GM18861 (cell line): ENCODE measurements at regions not wholly inside any gene's neighbourhood (a gene's known extent, or its start where the extent isn't known, plus 50 kb on each side); places are given as distances from the start of the nearest gene placed in this dataset.
"Not testable (repeated sequence)": the region's sequence is repeated elsewhere in the genome, so short reads cannot be mapped to it uniquely, and the experiment has no call there.

Source experiments
- ATAC-seq: cut with Tn5 transposase; IDR thresholded peaks from one replicate; pipeline ENCODE4 v1.9.1; 2021; ENCODE audit not compliant: unreplicated experiment

- ATAC-seq = not testable (repeated sequence)
Measured at GRCh38 chr17:20633268-20634059, 53.9 kb downstream of the CDRT15L2 start.

DNA sequence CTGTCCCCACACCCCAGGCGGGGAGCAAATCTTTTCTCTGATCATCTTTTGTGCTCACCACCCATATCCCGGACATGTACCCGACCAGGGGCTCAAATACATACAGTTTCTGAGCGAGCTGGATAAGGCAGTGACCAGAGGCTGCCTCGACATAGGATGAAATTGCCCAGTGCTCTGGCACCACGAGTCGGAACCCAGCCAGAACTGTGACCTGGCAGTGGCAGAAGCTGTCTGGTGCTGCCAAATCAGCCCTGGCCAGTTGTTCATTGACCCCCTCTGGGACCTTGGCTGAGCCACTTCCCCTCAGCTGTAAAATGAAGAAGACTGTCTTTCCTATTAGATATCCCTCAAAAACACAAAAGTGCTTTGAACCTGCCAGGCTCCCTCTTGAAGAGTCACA is 60.6 kb downstream of the CDRT15L2 start:
- ATAC-seq = not testable (repeated sequence)

GRCh38 chr17:20646661-20647272 is 67.2 kb downstream of the CDRT15L2 start:
- not testable (repeated sequence) for ATAC-seq

- ATAC-seq = peak; percentile 92
Measured at GRCh38 chr17:20649097-20649767, 69.7 kb downstream of the CDRT15L2 start.

DNA sequence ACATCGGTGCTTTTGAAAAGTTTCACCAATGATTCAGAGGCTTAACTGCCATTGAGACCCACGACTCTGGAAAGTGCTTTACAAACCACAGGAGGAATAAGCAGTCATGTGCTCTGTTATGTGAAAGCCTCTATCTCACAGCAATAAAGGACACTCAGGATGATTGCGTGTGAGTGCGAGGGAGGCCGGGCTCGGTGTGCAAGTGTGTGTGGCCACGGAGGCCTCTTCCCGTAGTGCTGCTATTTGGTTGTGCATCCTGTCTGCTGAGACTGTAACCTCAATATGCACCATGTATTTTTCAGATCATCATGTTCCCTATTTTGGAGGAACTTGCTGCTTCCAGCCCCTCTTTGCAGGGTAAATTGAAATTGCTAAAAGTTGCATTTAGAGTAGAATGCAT is 71.5 kb downstream of the CDRT15L2 start:
- not testable (repeated sequence) for ATAC-seq

DNA sequence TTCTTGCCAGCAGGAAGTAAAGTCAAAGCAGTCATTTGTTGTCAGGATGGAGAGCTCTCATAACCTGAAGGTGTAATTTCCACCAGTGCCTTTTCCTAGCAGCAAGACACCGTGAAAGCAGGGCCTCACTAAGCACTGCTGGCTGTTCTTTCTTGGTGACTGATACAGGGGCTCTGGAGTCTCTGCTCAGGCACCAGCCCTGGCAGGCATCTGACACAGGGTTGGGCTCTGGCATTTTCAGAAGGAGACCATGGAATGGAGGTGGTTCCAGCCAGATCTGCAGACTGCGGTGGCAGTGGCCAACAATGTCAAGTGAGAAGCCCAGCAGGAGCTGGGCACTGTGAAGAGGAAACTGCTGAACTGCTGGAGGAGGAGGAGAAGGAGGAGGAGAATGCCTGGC is 72.2 kb downstream of the CDRT15L2 start:
- not testable (repeated sequence) for ATAC-seq

DNA sequence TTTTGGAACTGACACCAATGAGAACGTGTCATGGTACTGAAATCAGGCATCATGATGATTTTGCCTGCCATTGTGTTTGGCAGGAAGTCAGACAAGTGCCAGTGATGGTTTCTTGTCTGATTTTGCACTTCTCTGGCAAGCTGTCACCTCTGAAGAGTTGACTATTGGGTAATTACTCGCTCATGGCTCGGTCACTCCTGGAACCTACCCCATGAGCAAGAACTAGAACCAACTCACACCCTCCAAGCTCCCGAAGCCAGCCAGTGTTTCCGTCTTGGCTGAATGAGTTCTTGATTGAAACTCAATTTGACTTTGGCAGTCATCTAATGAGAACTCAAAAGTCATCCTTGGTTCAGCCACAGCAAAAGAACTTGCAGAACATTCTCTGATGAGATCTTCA is 73.9 kb downstream of the CDRT15L2 start:
- ATAC-seq = not testable (repeated sequence)

GRCh38 chr17:20654114-20654513 is 74.6 kb downstream of the CDRT15L2 start:
- not testable (repeated sequence) for ATAC-seq

GRCh38 chr17:20654575-20654974 is 75.1 kb downstream of the CDRT15L2 start:
- ATAC-seq = not testable (repeated sequence)

GRCh38 chr17:20665103-20665955 is 85.8 kb downstream of the CDRT15L2 start:
- peak; percentile 43 for ATAC-seq

DNA sequence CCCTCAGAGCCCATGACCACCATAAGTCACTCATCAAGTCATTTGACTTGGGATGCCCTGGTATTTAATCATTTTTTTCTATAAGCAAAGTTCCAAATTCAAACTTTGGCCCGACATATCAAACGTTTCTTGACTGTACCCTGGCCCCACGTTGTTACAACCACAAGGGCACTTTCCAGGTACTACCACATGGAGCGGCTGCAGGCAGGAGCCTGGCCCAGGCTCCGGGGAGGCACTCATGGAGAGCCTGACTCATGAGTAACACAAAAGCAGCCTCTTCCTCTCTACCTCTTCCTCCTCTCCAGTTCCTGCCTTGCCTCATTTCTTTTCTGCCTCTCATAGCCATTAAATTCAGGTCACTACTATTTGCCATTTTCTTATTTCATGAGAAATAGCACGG is 87.2 kb downstream of the CDRT15L2 start:
- not testable (repeated sequence) for ATAC-seq

GRCh38 chr17:20667712-20668111 is 88.2 kb downstream of the CDRT15L2 start:
- not testable (repeated sequence) for ATAC-seq

GRCh38 chr17:20668316-20668715 is 88.8 kb downstream of the CDRT15L2 start:
- not testable (repeated sequence) for ATAC-seq

DNA sequence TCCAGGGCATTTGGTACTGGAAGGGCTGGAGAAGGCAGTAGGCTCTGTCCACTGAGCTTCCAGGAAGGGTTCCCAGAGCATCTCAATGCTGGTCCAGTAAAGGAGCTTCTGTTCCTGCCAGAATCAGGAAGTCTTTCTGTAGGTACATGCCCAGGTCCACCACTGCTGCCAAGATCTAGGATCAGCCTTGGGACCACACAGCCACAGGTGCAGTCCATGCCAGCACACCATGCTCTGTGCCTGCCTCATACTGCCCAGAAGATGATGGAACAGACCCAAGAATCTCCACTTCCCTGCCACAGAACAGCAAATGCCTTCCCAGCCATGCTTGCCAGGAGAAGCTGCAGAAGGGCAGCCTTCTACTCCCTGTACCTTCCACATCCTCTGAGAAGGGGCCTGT is 89.3 kb downstream of the CDRT15L2 start:
- not testable (repeated sequence) for ATAC-seq

GRCh38 chr17:20670506-20670905 is 91.0 kb downstream of the CDRT15L2 start:
- not testable (repeated sequence) for ATAC-seq

- ATAC-seq = not testable (repeated sequence)
Measured at GRCh38 chr17:20674374-20674773, 94.8 kb downstream of the CDRT15L2 start.

DNA sequence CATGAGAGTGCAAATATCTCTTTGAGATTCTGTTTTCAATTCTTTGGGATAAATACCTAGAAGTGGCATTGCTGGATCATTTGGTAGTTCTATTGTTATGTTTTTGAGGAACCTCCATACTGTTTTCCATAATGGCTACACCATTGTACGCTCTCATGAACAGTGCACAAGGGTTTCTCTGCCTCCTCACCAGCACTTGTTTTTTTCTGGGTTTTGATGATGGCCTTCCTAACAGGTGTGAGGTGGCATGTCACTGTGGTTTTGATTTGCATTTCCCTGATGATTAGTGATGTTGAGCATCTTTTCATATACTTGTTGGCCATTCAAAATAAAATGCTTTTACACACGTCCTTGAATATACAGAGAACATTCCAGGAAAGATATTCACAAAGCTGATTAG is 96.2 kb downstream of the CDRT15L2 start:
- not testable (repeated sequence) for ATAC-seq

DNA sequence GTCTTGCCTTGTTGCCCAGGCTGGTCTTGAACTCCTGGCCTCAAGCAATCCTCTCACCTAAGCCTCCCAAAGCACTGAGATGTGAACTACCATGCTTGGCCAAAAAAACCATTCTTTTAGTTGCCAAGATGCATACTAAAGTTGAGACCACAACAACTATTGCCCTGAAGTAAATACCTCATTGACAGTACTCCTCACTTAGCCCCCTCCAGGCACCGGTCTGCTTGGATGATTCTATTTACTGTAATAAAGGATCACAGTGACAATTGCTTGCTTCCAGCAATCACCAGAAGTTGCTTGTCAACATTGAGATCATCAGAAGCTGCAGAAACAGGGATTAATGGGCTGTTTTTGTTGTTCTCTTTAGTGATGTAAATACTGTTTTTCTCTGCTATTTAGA is 97.1 kb downstream of the CDRT15L2 start:
- ATAC-seq = not testable (repeated sequence)

GRCh38 chr17:20677469-20677868 is 97.9 kb downstream of the CDRT15L2 start:
- ATAC-seq = not testable (repeated sequence)

- ATAC-seq = not testable (repeated sequence)
Measured at GRCh38 chr17:20678424-20678823, 98.9 kb downstream of the CDRT15L2 start.
